Muscle layer of duodenum (tissue), 2 donors: ENCODE measurements at regions not wholly inside any gene's neighbourhood (a gene's known extent, or its start where the extent isn't known, plus 50 kb on each side); places are given as distances from the start of the nearest gene placed in this dataset.
A peak's percentile ranks its signal among the peaks of the same experiment; 100 is the strongest.

Experiments
- H3K27ac ChIP-seq: one replicate; pipeline ENCODE4 v1.7.0; 2013; ENCODE audit warnings: mild to moderate bottlenecking, low read length
- H3K27me3 ChIP-seq: one replicate; pipeline ENCODE4 v1.7.0; 2013; ENCODE audit warnings: low read depth, mild to moderate bottlenecking, control low read depth, low read length
- H3K36me3 ChIP-seq, 2 donors: one replicate each; pipeline ENCODE4 v1.7.0; 2013; ENCODE audit warnings: low read length in 2 of 2, control low read depth in 1 of 2, mild to moderate bottlenecking in 1 of 2; ENCODE audit not compliant: insufficient read depth in 2 of 2, control insufficient read depth in 1 of 2
- H3K4me1 ChIP-seq, 2 donors: one replicate each; pipeline ENCODE4 v1.7.0; 2013; ENCODE audit warnings: low read length in 2 of 2, mild to moderate bottlenecking in 2 of 2, control low read depth in 1 of 2, moderate library complexity in 1 of 2; ENCODE audit not compliant: insufficient read depth in 2 of 2, control insufficient read depth in 1 of 2
- H3K4me3 ChIP-seq, 2 donors: one replicate each; pipeline ENCODE4 v1.7.0; 2013; ENCODE audit warnings: low read length in 2 of 2, low read depth in 1 of 2, mild to moderate bottlenecking in 1 of 2
- H3K9me3 ChIP-seq, 2 donors: one replicate each; pipeline ENCODE4 v1.7.0; 2013; ENCODE audit warnings: low read length in 2 of 2, control low read depth in 1 of 2, mild to moderate bottlenecking in 1 of 2; ENCODE audit not compliant: control insufficient read depth in 1 of 2
- donor health status: healthy.

DNA sequence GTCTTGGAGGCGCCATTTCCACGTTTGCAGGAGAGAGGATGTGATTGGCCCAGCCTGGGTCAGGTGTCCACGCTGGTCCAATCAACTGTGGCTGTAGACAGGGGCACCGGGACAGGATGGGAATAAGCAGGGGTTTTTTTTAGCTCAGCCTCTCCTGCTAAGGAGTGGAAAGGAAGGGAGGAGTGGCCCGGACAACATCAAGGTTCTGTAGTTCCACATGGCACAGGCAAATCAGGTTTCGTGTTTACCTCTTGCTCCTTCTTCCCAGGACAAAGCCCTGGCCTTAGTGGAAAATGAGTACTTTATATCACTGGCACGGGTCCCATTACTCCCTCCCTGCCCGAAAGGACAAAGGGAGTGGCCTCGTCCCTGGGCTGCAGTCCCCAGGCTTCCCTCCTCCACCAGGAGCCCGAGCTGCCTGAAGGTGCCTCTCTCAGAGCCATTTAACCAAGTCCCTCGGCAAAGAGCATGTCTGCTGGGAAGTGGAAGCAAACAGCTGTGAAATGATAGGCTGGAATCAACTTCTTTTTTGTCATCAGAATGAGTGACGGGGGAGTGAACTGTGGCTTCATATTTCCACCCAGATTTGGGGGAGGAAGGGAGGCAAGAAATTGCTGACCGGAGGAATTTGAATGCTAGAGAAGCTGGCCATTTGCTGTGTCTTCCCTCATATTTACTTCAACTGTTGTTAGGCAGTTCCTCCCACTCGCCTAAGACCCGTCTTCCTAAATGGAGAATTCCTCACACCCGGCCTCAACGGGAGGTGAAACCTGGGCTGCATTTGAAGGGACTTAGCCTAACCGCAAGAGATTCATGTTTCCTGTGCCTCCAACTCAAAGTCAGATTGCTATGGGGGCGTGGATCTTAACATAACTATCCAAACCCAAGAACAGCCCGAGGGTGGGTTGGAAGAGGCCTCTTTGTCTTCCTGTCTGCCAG is 84.9 kb upstream of the SLC44A3 start:
- peak overlapping the region in 1 of 2 donors; percentile 12 for H3K4me3 ChIP-seq
- peak overlapping the region; percentile 52 for H3K27ac ChIP-seq

DNA sequence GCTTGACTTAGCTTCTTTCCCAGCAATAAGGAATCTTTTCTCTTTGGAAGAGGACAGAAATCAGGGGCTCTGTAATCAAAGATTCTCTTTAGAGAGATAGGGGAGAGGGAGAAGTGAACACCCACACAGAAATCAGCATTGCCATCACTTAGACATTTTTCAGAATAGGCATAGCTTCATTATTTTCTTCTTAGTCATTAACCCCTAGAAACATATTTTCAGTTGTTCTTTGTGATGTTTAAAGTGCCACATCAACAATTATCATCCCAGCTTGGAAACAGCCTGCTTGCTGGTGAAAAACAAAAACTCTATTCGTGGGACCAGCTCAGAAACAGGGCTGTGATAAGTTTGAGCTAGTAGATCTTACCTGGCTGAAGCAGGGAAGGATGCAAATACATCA is 88.3 kb upstream of the SLC44A3 start:
- Histone ChIP-seq H3K27ac (no peak overlapping the region), H3K4me3 (no peak overlapping the region), H3K27me3 (no peaks in the 10 kb centered on the region), H3K4me1 (peaks cover 0 to 6% of the 10 kb centered on the region in 2 donors), H3K36me3 (no peaks in the 10 kb centered on the region), H3K9me3 (no peaks in the 10 kb centered on the region)

More for the DNA sequence above, 84.9 kb upstream of the SLC44A3 start:
- Histone ChIP-seq H3K36me3 (no peaks in the 10 kb centered on the region), H3K9me3 (no peaks in the 10 kb centered on the region), H3K27me3 (no peaks in the 10 kb centered on the region), H3K4me1 (peaks cover 0 to 8% of the 10 kb centered on the region in 2 donors)

DNA sequence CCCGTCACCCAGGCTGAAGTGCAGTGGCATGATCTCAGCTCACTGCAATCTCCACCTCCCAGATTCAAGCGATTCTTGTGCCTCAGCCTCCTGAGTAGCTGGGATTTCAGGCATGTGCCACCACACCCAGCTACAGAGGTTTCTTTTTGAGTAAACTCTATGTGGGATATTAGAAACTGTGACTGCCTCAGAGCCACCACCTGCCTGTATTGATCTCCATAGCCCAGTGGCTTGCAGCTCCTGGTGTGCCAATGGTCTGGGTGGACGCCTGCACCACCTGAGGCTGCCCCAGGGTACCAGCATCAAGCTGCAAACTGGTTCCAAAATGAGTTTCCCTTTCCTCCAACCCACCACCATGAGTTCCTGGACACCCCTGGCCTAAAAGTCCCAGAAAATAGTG is 89.7 kb upstream of the SLC44A3 start:
- H3K27ac ChIP-seq: no peak overlapping the region
- no peaks in the 10 kb centered on the region for H3K36me3 ChIP-seq
- peaks cover 0 to 5% of the 10 kb centered on the region in 2 donors for H3K4me1 ChIP-seq
- no peak overlapping the region for H3K4me3 ChIP-seq
- no peaks in the 10 kb centered on the region for H3K27me3 ChIP-seq
- H3K9me3 ChIP-seq: no peaks in the 10 kb centered on the region

DNA sequence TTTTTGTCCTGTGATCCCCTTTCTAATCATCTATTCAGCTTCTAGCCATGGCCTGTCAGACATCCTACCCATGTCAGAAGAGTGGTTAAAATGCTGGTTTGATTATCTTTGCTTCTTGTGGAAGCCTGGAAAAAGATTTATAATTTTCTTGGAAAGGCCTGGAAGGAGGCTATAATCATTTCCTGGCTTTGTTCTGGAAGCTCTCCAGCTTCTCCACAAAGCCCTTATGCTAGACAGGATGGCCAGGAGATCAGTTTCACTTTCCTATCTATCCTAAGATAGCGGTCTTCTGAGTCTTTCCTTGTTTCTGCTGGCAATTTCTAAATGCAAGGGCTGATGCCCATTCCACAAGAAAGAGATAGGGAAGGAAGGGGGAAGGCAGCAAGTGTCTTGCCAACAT is 90.9 kb upstream of the SLC44A3 start:
- Histone ChIP-seq H3K9me3 (no peaks in the 10 kb centered on the region), H3K4me3 (no peak overlapping the region), H3K36me3 (no peaks in the 10 kb centered on the region), H3K27ac (peak overlapping the region; percentile 7), H3K4me1 (peaks cover 0 to 5% of the 10 kb centered on the region in 2 donors), H3K27me3 (no peaks in the 10 kb centered on the region)

DNA sequence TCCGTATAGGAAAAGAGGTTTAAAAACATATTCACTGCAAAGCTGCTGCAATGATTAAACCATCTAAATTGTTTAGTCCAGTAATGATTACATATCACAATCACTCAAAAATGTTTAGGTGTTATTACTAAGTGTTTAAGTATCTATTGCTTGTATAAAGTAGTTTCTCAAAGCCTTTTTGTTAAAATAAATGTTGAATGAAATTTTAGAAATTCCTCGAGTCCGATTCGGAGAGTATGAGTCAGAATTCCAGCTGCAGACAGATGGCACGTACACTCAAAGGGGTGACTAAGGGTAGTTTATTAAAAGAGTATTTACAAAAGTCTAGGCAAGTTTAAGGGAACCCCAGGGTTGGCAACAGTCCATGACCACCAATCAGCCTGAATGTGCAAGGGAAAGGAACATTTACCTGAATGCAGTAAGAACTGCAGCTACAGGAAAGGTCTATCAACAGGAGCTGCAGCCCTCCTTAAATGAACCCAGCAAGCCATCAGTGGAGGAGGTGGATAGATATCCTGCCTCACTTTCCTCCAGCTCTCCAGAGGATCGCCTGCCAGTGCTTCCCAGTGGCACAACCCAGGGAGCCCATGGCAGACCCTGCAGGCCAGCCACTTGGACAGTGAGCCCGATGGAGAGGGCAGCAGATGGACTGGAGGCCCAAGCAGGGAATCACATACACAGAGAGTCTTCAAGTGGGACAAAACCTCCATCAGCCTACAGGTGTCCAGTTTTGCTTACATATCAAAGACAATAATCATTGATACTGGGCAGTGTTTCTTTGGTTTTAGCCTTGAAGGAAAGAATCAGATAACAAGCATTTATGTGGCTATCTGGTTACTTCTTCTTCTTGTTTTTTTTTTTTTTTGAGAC is 92.1 kb upstream of the SLC44A3 start:
- Histone ChIP-seq H3K36me3 (no peaks in the 10 kb centered on the region), H3K27me3 (no peaks in the 10 kb centered on the region), H3K27ac (no peak overlapping the region), H3K4me1 (peaks cover 0 to 5% of the 10 kb centered on the region in 2 donors), H3K4me3 (no peak overlapping the region), H3K9me3 (no peaks in the 10 kb centered on the region)

DNA sequence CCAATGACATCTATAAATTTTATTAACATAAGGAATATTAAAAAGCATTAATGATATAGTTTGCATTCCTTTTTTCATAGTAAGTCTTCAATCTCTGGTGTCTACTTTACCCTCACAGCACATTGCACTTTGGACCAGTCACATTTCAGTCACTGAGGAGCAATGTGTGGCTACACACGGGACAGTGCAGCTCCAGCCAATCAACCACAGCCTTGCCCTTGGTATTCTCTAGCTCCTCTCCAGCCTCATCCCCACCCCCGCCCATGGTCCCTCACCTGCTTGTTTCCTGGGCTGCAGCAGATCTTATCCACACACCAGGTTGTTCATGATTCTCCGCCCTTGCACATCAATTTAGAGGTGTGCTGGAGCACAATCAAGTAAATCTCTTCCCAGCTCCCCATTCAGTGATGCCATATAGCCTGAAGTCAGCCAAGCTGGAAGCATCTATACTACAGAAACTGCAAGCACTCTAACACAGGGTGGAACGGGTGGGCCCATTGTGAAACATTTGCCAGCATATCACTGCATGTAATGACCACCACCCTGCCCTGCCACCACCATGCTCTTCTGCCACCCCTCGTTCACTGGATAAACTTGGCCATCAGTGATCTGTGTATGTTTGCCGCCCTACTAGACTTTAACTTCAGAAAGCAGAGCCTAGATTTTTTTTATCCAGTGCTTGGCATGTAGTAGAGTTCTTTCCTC is 93.0 kb upstream of the SLC44A3 start:
- Histone ChIP-seq H3K4me1 (peaks cover 0 to 5% of the 10 kb centered on the region in 2 donors), H3K9me3 (no peaks in the 10 kb centered on the region), H3K4me3 (no peak overlapping the region), H3K36me3 (no peaks in the 10 kb centered on the region), H3K27me3 (no peaks in the 10 kb centered on the region), H3K27ac (no peak overlapping the region)

DNA sequence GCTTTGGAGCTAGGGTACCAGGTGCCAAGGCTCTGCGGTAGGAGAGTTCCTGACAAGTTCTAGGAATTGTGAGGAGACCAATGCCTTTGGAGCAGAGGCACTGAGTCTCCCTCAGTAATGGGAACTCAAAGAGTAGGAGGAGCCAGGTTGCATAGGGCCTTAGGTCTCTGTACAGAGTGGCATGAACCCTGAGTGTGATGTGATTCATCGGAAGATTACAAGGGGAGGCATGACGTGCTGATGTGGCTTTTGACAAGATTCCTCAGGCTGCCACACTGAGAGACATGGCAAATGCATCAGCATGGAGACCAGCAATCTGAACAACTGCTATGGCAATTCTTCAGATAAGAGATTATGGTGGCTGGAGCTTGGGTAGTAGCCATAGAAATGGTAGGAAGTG is 94.6 kb upstream of the SLC44A3 start:
- Histone ChIP-seq H3K4me1 (peaks cover 0 to 5% of the 10 kb centered on the region in 2 donors), H3K27ac (no peak overlapping the region), H3K36me3 (no peaks in the 10 kb centered on the region), H3K9me3 (no peaks in the 10 kb centered on the region), H3K27me3 (no peaks in the 10 kb centered on the region), H3K4me3 (no peak overlapping the region)

DNA sequence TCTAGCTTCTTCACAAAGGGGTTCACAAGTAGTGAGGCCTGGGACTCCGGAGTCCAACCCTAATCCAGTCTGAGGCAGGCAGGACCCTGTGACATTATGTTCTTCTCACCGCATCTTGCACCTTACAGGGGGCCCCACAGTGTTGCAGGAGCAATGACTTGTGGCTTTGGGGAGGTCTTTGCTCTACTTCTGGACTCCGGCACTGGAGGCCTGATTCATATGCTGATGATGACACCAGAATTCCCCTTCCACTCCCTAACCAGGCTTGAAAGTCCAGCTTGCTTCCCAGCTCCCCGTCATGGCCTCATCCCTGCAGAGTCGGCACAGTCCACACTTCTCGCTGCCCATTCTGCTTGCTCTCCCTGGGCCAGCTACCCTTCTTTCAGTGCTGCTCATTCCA is 96.3 kb upstream of the SLC44A3 start:
- Histone ChIP-seq H3K27ac (no peak overlapping the region), H3K9me3 (no peaks in the 10 kb centered on the region)

DNA sequence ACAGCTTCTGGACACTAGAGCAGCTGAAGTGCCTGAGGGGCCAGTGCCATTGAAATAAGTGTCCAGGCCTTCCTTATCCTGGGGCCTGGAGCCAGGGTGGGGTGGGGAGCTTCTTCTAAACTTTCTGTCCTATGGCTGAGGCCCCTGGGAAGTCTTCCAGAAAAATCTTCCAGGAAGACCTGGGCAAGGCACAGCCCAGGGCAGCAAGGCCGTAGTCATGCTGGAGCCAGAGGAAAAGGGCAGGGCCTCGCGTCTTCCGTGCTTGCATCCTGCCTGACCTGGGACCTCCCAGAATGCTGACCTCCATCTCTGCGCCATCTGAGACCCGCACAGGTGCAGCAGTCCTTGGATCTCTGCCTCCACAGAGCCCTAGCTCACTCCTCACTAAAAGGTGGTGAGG is 96.7 kb upstream of the SLC44A3 start:
- peaks cover 0 to 5% of the 10 kb centered on the region in 2 donors for H3K4me1 ChIP-seq
- no peaks in the 10 kb centered on the region for H3K36me3 ChIP-seq
- no peak overlapping the region for H3K27ac ChIP-seq
- H3K4me3 ChIP-seq: no peak overlapping the region
- no peaks in the 10 kb centered on the region for H3K9me3 ChIP-seq
- no peaks in the 10 kb centered on the region for H3K27me3 ChIP-seq

More for the DNA sequence above, 96.3 kb upstream of the SLC44A3 start:
- H3K27me3 ChIP-seq: no peaks in the 10 kb centered on the region
- no peaks in the 10 kb centered on the region for H3K36me3 ChIP-seq
- H3K4me1 ChIP-seq: peaks cover 0 to 5% of the 10 kb centered on the region in 2 donors
- H3K4me3 ChIP-seq: no peak overlapping the region

DNA sequence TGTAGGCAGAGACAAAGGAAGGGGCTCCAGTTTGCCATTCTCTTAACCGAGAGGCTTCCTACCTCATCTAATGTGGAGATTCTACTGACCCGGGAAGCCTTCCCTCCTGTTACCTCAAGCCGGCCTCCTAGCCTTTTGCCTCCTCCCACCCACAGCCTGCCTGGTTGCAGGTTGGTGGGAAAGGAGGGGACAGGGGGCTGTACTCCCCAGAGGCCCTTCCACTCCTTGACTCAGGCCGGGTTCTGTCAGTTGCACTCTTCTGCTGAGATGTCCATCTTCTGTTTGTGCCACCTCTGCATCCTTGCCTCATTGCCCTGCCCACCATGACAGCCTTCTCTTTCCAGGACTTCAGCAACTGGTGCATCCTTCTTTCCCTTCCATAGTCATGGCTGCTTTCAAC is 98.0 kb upstream of the SLC44A3 start:
- Histone ChIP-seq H3K4me1 (no peaks in the 10 kb centered on the region), H3K4me3 (no peak overlapping the region), H3K27me3 (no peaks in the 10 kb centered on the region), H3K9me3 (no peaks in the 10 kb centered on the region), H3K27ac (no peak overlapping the region), H3K36me3 (no peaks in the 10 kb centered on the region)

DNA sequence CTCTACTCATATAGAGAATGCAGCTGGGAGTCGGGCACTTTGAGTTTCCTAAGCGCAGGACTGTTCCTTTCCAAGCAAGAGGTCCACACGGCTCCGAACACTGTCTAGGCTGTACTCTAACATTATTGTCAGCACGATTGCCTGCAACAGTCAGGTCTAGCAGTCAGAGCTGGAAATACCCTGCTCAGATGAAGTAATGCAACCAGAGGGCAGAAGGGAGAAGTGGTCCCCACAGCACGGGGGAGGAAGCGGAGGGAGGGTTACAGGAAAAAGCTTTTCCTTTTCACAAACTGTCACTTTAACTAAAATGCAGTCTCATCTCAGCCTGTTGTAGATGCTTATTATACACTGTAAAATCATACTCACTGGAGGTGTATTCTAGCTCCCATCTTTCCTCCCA is 98.9 kb upstream of the SLC44A3 start:
- no peaks in the 10 kb centered on the region for H3K4me1 ChIP-seq

More for the DNA sequence above, 98.9 kb upstream of the SLC44A3 start:
- Histone ChIP-seq H3K9me3 (no peaks in the 10 kb centered on the region), H3K36me3 (no peaks in the 10 kb centered on the region), H3K4me3 (no peak overlapping the region), H3K27me3 (no peaks in the 10 kb centered on the region), H3K27ac (no peak overlapping the region)
